Renal cortex interstitium (tissue), 11 donors: ENCODE measurements at regions not wholly inside any gene's neighbourhood (a gene's known extent, or its start where the extent isn't known, plus 50 kb on each side); places are given as distances from the start of the nearest gene placed in this dataset.

Experiments
- DNase-seq, 11 donors: peaks; one replicate each; pipeline ENCODE4 v3.0.0-alpha.2; 2013; ENCODE audit warnings: low read depth in 9 of 11, low spot score in 4 of 11; ENCODE audit errors: extremely low read depth in 1 of 11

- DNase-seq: peak in 1 of 11 donors; percentile 59
Observed at GRCh38 chr10:105973360-105973759, 1191.1 kb downstream of the SORCS1 start.

GRCh38 chr10:105971460-105971859 is 1193.0 kb downstream of the SORCS1 start:
- no peak for DNase-seq

- DNase-seq: no peak
Observed at GRCh38 chr10:105969884-105970377, 1194.6 kb downstream of the SORCS1 start.

GRCh38 chr10:105968666-105969065 is 1195.8 kb downstream of the SORCS1 start:
- DNase-seq: no peak

GRCh38 chr10:105967256-105967655 is 1197.2 kb downstream of the SORCS1 start:
- no peak for DNase-seq

- no peak for DNase-seq
Observed at GRCh38 chr10:105965141-105965540, 1199.4 kb downstream of the SORCS1 start.

GRCh38 chr10:105964009-105964408 is 1200.5 kb downstream of the SORCS1 start:
- no peak for DNase-seq

- DNase-seq: no peak
Observed at GRCh38 chr10:105963334-105963884, 1201.1 kb downstream of the SORCS1 start.

GRCh38 chr10:105956550-105956949 is 1208.0 kb downstream of the SORCS1 start:
- no peak for DNase-seq

- DNase-seq: no peak
Observed at GRCh38 chr10:105953861-105954260, 1210.6 kb downstream of the SORCS1 start.

- no peak for DNase-seq
Observed at GRCh38 chr10:105953056-105953455, 1211.5 kb downstream of the SORCS1 start.

- DNase-seq: peak in 7 of 11 donors; percentile 35 to 71 (median 57)
Observed at GRCh38 chr10:105952153-105952552, 1212.4 kb downstream of the SORCS1 start.

GRCh38 chr10:105950410-105950809 is 1214.1 kb downstream of the SORCS1 start:
- DNase-seq: peak in 5 of 11 donors; percentile 26 to 57 (median 37)

- no peak for DNase-seq
Observed at GRCh38 chr10:105949721-105950120, 1214.8 kb downstream of the SORCS1 start.

- no peak for DNase-seq
Observed at GRCh38 chr10:105925045-105925785, 1239.3 kb downstream of the SORCS1 start.

- DNase-seq: no peak
Observed at GRCh38 chr10:105921348-105921747, 1243.2 kb downstream of the SORCS1 start.

- DNase-seq: no peak
Observed at GRCh38 chr10:105914432-105914831, 1250.1 kb downstream of the SORCS1 start.

GRCh38 chr10:105908701-105909100 is 1255.8 kb downstream of the SORCS1 start:
- no peak for DNase-seq

- DNase-seq: no peak
Observed at GRCh38 chr10:105885495-105885894, 1244.4 kb downstream of the SORCS3 start.

- no peak for DNase-seq
Observed at GRCh38 chr10:105879401-105879800, 1238.3 kb downstream of the SORCS3 start.

- no peak for DNase-seq
Observed at GRCh38 chr10:105875050-105875449, 1234.0 kb downstream of the SORCS3 start.
